IMR-90 (cell line): ENCODE measurements at regions not wholly inside any gene's neighbourhood (a gene's known extent, or its start where the extent isn't known, plus 50 kb on each side); places are given as distances from the start of the nearest gene placed in this dataset.

Experiments used
- ATAC-seq: fragments of 200-7000 bp; cut with Tn5 transposase; 2 replicates; pipeline ENCODE4 v1.9.1; 2020; ENCODE audit warnings: low read depth, mild to moderate bottlenecking, moderate library complexity
- BruUV-seq: library from RNA; stranded (reverse); fragments of 400-500 nt; replicated peaks from 2 replicates; lab custom pipeline; 2021; lab: Mats Ljungman, UMichigan
- CTCF ChIA-PET: fragments of 300-600 bp; formaldehyde crosslinking; extraction: SDS; loops from one replicate; lab custom pipeline; 2021; ENCODE audit warnings: antibody characterized with exemption; lab: Yijun Ruan, JAX
- POLR2A ChIA-PET: fragments of 300-600 bp; sonication (Branson Sonifier 250); formaldehyde crosslinking; loops from one replicate; lab custom pipeline; 2022; ENCODE audit warnings: antibody characterized with exemption; ENCODE audit not compliant: unreplicated experiment; lab: Charles Lee
- DNase-seq: peaks from one replicate; pipeline ENCODE4 v3.0.0; 2013
- H2AFZ ChIP-seq: replicated peaks from 2 replicates; pipeline ENCODE3; 2013; ENCODE audit warnings: low read length, mild to moderate bottlenecking; ENCODE audit not compliant: poor library complexity
- H2AK5ac ChIP-seq: 2 replicates; pipeline ENCODE4 v1.6.1; 2013; ENCODE audit warnings: low read depth, low read length, inconsistent platforms
- H2AK9ac ChIP-seq: replicated peaks from 2 replicates; pipeline ENCODE3; 2013; ENCODE audit warnings: mild to moderate bottlenecking, low read depth, low read length, moderate library complexity; ENCODE audit not compliant: poor library complexity
- H2BK120ac ChIP-seq: 2 replicates; pipeline ENCODE4 v1.6.1; 2013; ENCODE audit warnings: low read depth, low read length, inconsistent platforms
- H2BK15ac ChIP-seq: 3 replicates; pipeline ENCODE4 v1.6.1; 2013; ENCODE audit warnings: low read depth, low read length, inconsistent platforms
- H2BK20ac ChIP-seq: 2 replicates; pipeline ENCODE4 v1.6.1; 2013; ENCODE audit warnings: low read depth, mild to moderate bottlenecking, inconsistent platforms, low read length, moderate library complexity
- H2BK5ac ChIP-seq: 2 replicates; pipeline ENCODE4 v1.6.1; 2013; ENCODE audit warnings: mild to moderate bottlenecking, low read depth, low read length, inconsistent platforms; ENCODE audit not compliant: poor library complexity, severe bottlenecking
- H3K14ac ChIP-seq: replicated peaks from 2 replicates; pipeline ENCODE4 v1.6.1; 2013; ENCODE audit warnings: low read depth, low read length, inconsistent platforms
- H3K18ac ChIP-seq: 2 replicates; pipeline ENCODE4 v1.6.1; 2013; ENCODE audit warnings: low read depth, low read length, control low read depth
- H3K23ac ChIP-seq: 2 replicates; pipeline ENCODE4 v1.6.1; 2013; ENCODE audit warnings: low read depth, low read length, inconsistent platforms
- H3K27ac ChIP-seq: 2 replicates; pipeline ENCODE4 v1.5.1; 2013; ENCODE audit warnings: mild to moderate bottlenecking, control low read depth, low read length; ENCODE audit not compliant: insufficient read depth
- H3K27me3 ChIP-seq: 2 replicates; pipeline ENCODE4 v1.6.1; 2013; ENCODE audit warnings: low read length; ENCODE audit not compliant: control insufficient read depth, insufficient read depth
- H3K36me3 ChIP-seq: 2 replicates; pipeline ENCODE4 v1.6.1; 2013; ENCODE audit warnings: low read length, mixed read lengths; ENCODE audit not compliant: control insufficient read depth, insufficient read depth
- H3K4ac ChIP-seq: 2 replicates; pipeline ENCODE4 v1.6.1; 2013; ENCODE audit warnings: low read depth, low read length, inconsistent platforms
- H3K4me1 ChIP-seq: 2 replicates; pipeline ENCODE4 v1.6.1; 2013; ENCODE audit warnings: low read length, mixed read lengths; ENCODE audit not compliant: control insufficient read depth, insufficient read depth
- H3K4me2 ChIP-seq: 2 replicates; pipeline ENCODE4 v1.6.1; 2013; ENCODE audit warnings: low read depth, mild to moderate bottlenecking, control low read depth, low read length, moderate library complexity
- H3K4me3 ChIP-seq: 2 replicates; pipeline ENCODE4 v1.5.1; 2013; ENCODE audit warnings: low read depth, mild to moderate bottlenecking, control low read depth, low read length, moderate library complexity; ENCODE audit not compliant: insufficient read depth
- H3K56ac ChIP-seq: 2 replicates; pipeline ENCODE4 v1.6.1; 2013; ENCODE audit warnings: low read length, inconsistent platforms; ENCODE audit not compliant: insufficient read depth; ENCODE audit errors: extremely low read depth
- H3K79me1 ChIP-seq, 2 experiments: 2 replicates each; pipeline ENCODE4 v1.6.1; 2013; ENCODE audit warnings: low read length in 2 of 2, inconsistent platforms in 1 of 2, low read depth in 1 of 2
- H3K9ac ChIP-seq: 2 replicates; pipeline ENCODE4 v1.6.1; 2013; ENCODE audit warnings: low read depth, low read length, control low read depth
- H3K9me1 ChIP-seq: 2 replicates; pipeline ENCODE4 v1.6.1; 2013; ENCODE audit warnings: low read length, inconsistent platforms; ENCODE audit not compliant: insufficient read depth
- H3K9me3 ChIP-seq: 2 replicates; pipeline ENCODE4 v1.6.1; 2013; ENCODE audit warnings: low read length; ENCODE audit not compliant: control insufficient read depth, insufficient read depth
- H4K20me1 ChIP-seq: 2 replicates; pipeline ENCODE4 v1.6.1; 2013; ENCODE audit warnings: low read length, inconsistent platforms; ENCODE audit not compliant: insufficient read depth
- H4K5ac ChIP-seq: 2 replicates; pipeline ENCODE4 v1.6.1; 2013; ENCODE audit warnings: mild to moderate bottlenecking, low read depth, low read length, control low read depth
- H4K8ac ChIP-seq, 2 experiments: 2 replicates each; pipeline ENCODE4 v1.6.1; 2013; ENCODE audit warnings: low read depth in 2 of 2, low read length in 2 of 2, control low read depth in 1 of 2, inconsistent platforms in 1 of 2
- H4K91ac ChIP-seq: 2 replicates; pipeline ENCODE4 v1.6.1; 2013; ENCODE audit warnings: low read depth, low read length, inconsistent platforms; ENCODE audit not compliant: insufficient read depth
- BHLHE40 ChIP-seq: fragments of 150-350 bp; IDR thresholded peaks from 2 replicates; pipeline ENCODE4 v1.6.1; 2016; ENCODE audit warnings: mild to moderate bottlenecking, low read depth, low read length
- NFE2L2 ChIP-seq: fragments of 150-350 bp; IDR thresholded peaks from 2 replicates; pipeline ENCODE4 v1.6.1; 2016; ENCODE audit warnings: low read depth, mild to moderate bottlenecking, low read length
- POLR2A ChIP-seq: IDR thresholded peaks from 2 replicates; pipeline ENCODE4 v1.6.1; 2012; ENCODE audit warnings: mild to moderate bottlenecking, low read depth, low read length
- WGBS, 2 experiments: methylation state at CpG; one replicate each; pipeline versions ENCODE4 v1.1.5 to v1.1.7; 2013; ENCODE audit warnings: missing lambda C conversion rate in 2 of 2; ENCODE audit not compliant: insufficient read length in 1 of 2; ENCODE audit errors: extremely low coverage in 2 of 2; 5-methylcytosine and 5-hydroxymethylcytosine counted together
- dilution Hi-C: fragments of 300-500 bp; cut with HindIII; formaldehyde crosslinking; loops from one replicate; pipeline ENCODE4 v1.14.3; 2018; ENCODE audit warnings: low sequenced_read_pairs; ENCODE audit not compliant: unreplicated experiment
- in situ Hi-C: fragments of 300-500 bp; cut with MboI; formaldehyde crosslinking; loops from 3 replicates; pipeline ENCODE4 v1.14.3; 2019; ENCODE audit warnings: low sequenced_read_pairs, inconsistent platforms, mixed read lengths
- intact Hi-C: fragments of 100-400 bp; cut with micrococcal nuclease; formaldehyde crosslinking; loops from 2 replicates; pipeline ENCODE4 v1.10.0; 2022

DNA sequence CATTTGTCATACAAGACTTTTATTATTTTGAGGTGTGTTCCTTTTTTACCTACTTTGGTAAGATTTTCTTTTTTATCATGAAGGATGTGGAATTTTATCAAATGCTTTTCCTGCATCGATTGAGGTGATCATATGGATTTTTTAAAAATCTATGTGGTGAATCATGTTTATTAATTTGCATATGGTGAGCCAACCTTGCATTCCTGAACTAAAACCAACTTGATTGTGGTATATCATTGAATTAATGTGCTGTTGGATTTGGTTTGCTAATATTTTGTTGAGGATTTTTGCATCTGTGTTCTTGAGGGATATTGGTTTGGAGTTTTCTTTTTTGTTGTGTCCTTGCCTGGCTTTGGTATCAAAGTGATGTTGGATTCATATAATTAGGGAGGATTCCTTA is 848.1 kb upstream of the EYS start:
- H2BK120ac ChIP-seq, result no peak overlapping the region
- H3K9me3 ChIP-seq, result 0 out of 2 replicates have a peak, but pooled peaks cover 3% of the 10 kb centered on the region
- H3K27me3 ChIP-seq, result no peaks in the 10 kb centered on the region
- H3K79me1 ChIP-seq, result no peaks in the 10 kb centered on the region
- H2AK9ac ChIP-seq, result no peak overlapping the region
- dilution Hi-C loops, result no loop called here
- H2AK5ac ChIP-seq, result no peak overlapping the region
- ATAC-seq (no peak), DNase-seq (no peak)
- H3K36me3 ChIP-seq, result no peaks in the 10 kb centered on the region
- no peak overlapping the region for H3K56ac ChIP-seq
- H4K20me1 ChIP-seq, result no peaks in the 10 kb centered on the region
- no peak overlapping the region for H3K4ac ChIP-seq
- in situ Hi-C loops, result no loop called here
- no peaks in the 10 kb centered on the region for H3K4me1 ChIP-seq
- H3K23ac ChIP-seq, result no peak overlapping the region
- no peaks in the 10 kb centered on the region for H3K9me1 ChIP-seq
- no CpG with 5 or more reads among the region's 1 CpG for WGBS, 2 experiments
- ChIA-PET POLR2A (no interaction called here), CTCF (no interaction called here)
- H4K5ac ChIP-seq, result no peak overlapping the region
- BruUV-seq, result no TSS peak
- H3K4me2 ChIP-seq, result no peak overlapping the region
- H3K14ac ChIP-seq, result no peak overlapping the region
- intact Hi-C loops, result no loop called here
- no peak overlapping the region for H3K4me3 ChIP-seq
- H2BK15ac ChIP-seq, result no peak overlapping the region
- no peak overlapping the region for H2BK20ac ChIP-seq
- H2BK5ac ChIP-seq, result no peak overlapping the region
- no peak overlapping the region for H4K8ac ChIP-seq
- no peak overlapping the region for H3K9ac ChIP-seq
- H4K91ac ChIP-seq, result no peak overlapping the region
- no peak overlapping the region for H3K18ac ChIP-seq
- H3K27ac ChIP-seq, result no peak overlapping the region
- no peak overlapping the region for H2AFZ ChIP-seq
- TF ChIP-seq NFE2L2 (no peak), BHLHE40 (no peak), POLR2A (no peak)
